ENCODE measurements at regions not wholly inside any gene's neighbourhood (a gene's known extent, or its start where the extent isn't known, plus 50 kb on each side); places are given as distances from the start of the nearest gene placed in this dataset.

DNA sequence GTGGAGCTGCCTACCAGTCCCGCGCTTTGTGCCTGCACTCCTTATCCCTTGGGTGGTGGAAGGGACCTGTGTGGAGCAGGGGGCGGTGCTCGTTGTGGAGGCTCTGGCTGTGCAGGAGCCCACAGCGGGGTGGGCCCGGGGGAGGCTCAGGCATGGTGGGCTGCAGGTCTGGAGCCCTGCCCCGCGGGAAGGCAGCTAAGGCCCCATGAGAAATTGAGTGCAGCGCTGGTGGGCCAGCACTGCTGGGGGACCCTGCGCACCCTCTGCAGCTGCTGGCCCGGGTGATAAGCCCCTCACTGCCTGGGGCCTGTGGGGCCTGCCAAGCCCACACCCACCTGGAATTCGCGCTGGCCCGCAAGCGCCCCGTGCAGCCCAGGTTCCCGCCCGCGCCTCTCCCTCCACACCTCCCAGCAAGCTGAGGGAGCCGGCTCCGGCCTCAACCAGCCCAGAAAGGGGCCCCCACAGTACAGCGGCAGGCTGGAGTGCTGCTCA lies 859.6 kb upstream of the KCND2 start:
- DNase-seq (ENCODE audit: low spot score), result peak; percentile 69
- intact Hi-C loops (cut with DNase I), result no loop called here

DNA sequence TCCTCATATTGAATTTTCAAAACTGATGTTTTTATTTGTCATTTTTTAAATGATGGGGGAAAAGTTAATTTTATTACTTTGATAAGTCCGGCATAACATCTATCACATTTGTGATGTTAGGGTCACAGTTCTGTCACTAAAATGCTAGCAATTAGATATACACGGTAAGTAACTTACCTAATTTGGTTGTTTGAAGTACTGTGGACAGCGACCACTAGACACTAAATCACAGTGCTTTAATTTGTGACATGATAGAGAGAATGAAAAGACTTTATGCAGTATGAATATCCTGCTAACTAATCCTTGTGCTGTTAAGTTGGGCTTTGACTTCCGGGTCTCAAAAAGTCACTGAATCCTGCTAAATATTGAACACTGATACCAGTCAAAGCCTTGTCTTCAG lies 857.3 kb upstream of the KCND2 start:
- no peak for DNase-seq (ENCODE audit: low spot score)
- intact Hi-C loops (cut with DNase I), result no loop called here

DNA sequence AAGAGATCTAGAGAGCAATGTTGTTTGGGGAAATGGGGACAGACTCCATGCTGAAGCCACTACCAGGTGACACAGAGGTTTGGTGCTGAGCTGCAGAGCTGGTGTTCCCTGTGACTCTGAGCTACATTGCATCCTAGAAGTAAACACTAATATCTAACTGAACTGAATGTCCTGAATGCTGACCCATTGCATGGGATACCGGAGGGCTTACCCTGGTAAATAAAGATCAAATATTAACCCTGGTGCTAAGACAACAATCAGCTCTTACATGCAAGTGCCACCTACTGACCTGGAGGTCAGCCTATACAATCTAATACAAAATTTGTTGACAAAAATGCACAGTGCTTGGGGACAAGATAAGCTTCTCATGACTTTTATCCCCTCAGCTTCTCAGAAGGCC lies 851.3 kb upstream of the KCND2 start:
- intact Hi-C loops (cut with DNase I), result no loop called here
- no peak for DNase-seq (ENCODE audit: low spot score)

DNA sequence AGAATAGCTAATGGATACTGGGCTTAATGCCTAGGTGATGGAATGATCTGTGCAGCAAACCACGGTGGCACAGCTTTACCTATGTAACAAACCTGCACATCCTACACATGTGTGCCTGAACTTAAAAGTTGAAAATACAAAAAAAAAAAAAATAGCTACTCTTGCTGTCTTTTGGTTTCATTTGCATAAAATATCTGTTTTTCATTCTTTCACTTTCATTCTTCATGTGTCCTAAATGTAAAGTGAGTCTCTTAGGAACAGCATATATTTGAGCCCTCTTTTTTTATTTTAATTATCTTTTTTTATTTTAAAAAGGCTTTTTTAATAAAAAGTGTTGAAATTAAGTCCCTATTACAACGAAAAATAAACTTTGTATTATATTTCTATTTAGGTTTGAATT lies 836.1 kb upstream of the KCND2 start:
- DNase-seq (ENCODE audit: low spot score), result no peak
- intact Hi-C loops (cut with DNase I), result no loop called here

DNA sequence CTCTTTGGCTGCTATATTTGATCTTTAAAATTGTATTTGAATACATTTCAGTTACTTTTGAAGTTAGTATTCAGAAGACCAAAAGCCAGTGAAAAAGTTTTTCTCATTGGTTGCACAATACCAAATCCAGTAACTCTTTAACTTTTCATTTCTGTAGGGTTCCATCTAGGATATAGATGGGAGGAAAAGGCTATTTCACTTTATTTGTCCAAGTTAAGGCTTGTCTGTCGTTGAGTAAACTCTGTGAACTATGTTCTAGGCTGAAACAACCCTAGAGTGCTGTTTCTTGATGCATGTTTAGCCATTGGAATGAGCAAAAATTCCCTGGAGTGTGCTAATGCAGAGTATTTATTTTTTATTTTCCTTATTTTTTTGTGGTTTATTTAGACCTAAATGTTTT lies 834.7 kb upstream of the KCND2 start:
- intact Hi-C loops (cut with DNase I), result no loop called here
- DNase-seq (ENCODE audit: low spot score), result no peak

DNA sequence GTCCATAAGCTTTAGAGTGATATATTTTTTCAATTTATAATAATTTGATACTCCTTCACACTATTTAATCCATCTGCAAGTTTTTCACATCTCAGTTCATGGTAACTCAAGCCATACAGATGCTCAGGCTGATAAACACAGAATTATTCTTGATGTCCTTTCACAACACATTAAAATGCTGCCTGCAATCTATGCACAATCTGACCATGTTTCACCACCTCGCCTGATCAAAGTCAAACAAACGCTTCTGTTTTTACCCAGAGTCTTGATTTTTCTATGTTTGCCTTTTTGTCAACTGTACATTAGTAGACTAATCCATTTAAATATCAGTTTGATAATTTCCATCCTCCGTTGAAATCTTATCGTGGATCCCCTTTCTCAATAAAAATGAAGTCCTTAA lies 833.8 kb upstream of the KCND2 start:
- intact Hi-C loops (cut with DNase I), result no loop called here
- no peak for DNase-seq (ENCODE audit: low spot score)

DNA sequence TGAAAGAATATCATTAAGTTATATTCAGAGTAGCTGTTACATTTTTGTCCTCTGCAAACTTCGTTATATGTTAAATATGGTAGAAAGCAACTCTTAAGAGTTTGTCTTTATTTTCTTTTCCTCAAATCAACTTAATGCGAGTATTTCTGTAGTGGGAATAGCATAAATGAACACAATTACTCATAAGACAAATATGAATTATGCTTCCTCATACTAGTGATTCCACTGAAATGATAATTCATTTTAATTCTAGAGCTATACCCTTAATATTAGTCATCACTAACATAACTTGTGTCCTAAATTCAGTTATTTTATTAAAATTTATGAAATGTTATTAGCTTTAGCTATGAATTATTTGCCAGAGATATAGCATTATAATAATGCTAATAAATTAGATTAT lies 820.6 kb upstream of the KCND2 start:
- DNase-seq (ENCODE audit: low spot score), result no peak

DNA sequence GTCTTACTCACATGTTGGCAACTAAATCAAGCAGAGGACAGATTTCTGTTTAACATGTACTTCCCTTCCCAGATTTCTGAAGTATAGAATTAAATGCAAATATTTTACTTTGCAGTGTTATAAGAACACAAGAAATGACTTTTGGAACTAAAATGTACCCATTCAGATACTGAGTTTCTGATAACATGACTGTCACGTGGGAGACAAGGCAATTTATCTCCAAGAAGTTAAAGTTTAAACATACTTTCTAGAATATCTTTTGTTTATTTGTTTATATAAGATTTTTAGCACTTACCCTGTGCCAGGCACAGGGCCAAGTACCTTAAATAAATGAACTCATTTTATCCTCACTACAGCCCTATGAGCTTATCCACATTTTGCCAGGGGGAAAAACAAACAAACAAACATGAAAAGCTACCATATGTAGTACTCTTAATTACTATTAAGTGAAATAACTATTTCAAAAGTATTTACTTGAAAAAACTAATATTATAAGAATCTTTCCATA lies 807.1 kb upstream of the KCND2 start:
- intact Hi-C loops (cut with DNase I), result no loop called here

More for the DNA sequence above, 820.6 kb upstream of the KCND2 start:
- intact Hi-C loops (cut with DNase I), result no loop called here

DNA sequence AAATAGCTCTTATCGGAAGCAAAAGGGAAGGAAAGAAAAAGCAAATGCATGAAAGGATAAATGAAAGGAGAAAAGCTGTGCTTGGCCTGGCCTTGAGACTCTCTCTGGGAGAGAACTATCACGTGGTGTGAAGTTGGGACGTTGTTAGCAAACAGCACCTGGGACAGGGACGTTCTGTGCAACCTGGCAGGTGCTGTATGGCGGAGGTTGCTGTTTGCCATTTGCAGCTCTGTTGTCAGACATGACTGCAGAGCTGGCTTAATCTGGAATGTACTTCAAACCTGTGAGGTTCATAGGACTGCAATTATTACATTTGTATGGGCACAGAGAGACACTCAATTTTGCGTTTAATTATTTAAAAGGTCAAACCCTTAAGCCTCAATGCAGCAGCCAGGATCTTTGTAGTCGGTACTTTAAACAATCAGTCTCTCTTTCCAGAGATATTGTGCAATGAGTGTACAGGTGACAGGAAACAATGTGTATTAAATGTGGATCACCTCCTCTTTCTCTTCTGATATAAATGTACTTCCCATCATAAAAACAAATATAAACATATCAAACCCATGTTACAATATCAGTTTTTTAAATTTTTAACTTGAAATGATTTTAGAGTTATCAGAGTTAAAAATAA lies 800.5 kb upstream of the KCND2 start:
- intact Hi-C loops (cut with DNase I), result no loop called here
- no peak for DNase-seq (ENCODE audit: low spot score)

More for the DNA sequence above, 807.1 kb upstream of the KCND2 start:
- DNase-seq (ENCODE audit: low spot score), result no peak

DNA sequence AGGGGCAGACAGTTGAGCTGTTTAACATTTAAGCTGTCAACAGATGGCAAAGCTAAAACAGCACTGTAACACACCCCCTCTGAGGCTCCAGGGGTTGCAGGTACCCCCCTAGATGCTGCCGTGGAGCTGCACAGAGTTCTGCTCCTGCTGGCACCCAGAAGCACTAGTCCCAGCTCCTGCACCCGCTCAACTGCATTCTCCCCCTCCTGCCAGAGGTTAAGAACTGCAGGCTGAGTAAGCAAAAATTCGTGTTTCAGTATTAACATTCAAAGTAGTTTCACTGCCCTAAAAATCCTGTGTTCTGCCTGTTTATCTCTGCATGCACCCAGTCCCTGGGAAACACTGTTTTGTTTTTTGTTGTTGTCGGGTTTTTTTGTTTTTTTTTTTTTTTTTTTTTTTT lies 790.8 kb upstream of the KCND2 start:
- intact Hi-C loops (cut with DNase I), result no loop called here
- DNase-seq (ENCODE audit: low spot score), result no peak

DNA sequence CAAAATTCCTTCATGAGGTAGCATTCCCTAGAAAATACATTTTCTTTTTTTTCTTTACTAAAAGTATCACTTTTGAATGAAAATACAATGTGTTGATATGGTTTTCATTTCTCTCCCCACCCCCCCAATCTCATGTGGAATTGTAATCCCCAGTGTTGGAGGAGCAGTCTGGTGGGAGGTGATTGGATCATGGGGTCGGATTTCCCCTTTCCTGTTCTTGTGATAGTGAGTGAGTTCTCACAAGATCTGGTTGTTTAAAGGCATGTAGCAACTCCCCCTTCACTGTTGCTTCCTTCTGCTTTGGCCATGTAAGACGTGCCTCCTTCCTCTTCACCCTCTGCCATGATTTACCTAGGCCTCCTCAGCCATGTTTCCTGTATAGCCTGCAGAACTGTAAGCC lies 790.3 kb upstream of the KCND2 start:
- no peak for DNase-seq (ENCODE audit: low spot score)
- intact Hi-C loops (cut with DNase I), result no loop called here

DNA sequence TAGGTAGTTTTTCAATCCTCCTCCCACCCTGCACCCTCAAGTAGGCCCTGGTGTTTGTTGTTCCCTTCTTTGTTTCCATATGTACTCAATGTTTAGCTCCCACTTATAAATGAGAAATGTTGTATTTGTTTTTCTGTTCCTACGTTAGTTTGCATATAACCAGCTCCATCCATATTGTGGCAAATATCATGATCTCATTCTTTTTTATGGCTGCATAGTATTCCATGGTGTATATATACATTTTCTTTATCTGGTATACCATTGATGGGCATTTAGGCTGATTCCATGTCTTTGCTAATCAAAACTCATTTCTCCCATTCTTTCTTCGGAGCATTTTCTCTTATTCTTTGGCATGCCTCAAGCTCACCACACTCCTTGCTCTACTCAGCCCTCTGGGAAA lies 789.6 kb upstream of the KCND2 start:
- intact Hi-C loops (cut with DNase I), result no loop called here
- no peak for DNase-seq (ENCODE audit: low spot score)

DNA sequence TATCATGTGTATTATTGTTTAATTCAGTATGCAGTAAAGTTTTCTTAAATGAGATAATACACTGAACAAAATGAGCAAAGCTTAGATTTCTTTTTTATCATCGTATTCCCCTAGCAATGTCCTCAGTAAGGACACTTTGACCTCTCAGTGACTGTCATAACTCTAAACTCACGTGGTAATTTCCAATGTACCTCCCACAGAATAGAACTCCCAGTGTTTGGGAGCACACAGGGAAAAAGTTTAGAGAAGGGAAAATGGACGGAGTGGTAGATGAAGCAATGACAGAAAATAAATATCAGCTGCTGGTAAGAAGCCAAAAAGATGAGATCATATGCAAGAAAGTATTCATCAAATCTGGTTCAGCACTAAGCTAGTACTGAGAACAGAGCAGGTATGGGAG lies 758.6 kb upstream of the KCND2 start:
- intact Hi-C loops (cut with DNase I), result no loop called here
- no peak for DNase-seq (ENCODE audit: low spot score)

DNA sequence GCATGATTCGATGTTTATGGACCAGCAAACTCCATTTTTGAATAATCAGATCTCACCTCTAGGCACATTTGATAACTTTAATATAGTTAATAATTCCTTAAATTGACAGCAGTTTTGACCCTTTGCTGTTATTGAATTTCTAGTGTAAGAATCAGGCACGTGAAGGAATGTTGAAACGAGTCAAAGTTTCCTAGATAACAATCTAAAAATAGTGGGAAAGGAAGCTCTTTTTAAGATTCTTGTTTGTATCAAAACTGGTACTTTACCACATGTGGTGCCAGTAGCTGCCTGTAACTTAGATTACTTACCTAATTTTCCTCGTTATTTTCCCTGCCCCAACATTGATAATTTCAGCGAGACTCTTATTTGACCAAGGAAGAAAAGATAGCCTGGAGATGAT lies 757.8 kb upstream of the KCND2 start:
- DNase-seq (ENCODE audit: low spot score), result no peak
- intact Hi-C loops (cut with DNase I), result no loop called here

DNA sequence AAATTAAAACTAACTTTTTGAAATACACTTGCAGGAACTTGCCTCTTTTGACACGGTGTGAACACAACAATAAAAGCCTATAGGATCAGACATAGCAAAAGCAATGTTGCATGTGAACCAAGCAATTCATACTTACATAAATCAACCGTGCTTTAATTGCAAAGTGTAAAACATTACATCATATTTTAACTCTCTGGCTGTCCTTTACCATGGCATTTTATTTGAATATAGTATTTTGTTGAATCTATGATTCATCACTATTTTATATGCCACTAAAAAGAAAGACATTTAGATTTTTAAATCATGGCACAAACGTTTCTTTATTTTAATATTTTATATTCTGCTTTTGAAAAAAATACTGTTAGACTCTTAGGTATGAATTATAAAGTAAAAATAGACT lies 757.0 kb upstream of the KCND2 start:
- DNase-seq (ENCODE audit: low spot score), result no peak
- intact Hi-C loops (cut with DNase I), result no loop called here

DNA sequence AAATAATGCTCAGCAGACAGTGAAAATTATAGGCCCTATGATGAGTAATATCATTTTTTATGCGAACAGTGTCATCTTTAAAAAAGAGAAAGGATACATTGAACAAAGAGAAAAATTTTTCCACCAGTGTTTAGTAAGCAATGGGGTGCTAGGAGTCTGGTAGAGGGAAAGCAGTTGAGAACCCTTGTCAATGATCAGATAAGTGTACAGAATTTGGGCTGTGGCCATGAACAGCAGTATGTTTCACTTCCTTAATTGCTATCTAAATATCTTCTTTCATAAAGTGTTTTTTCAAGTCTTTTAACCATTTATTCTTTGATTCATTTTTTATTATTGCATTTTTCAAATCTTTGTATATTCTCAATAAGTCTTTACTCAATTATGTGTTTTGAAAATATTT lies 750.7 kb upstream of the KCND2 start:
- DNase-seq (ENCODE audit: low spot score), result no peak
- intact Hi-C loops (cut with DNase I), result no loop called here

DNA sequence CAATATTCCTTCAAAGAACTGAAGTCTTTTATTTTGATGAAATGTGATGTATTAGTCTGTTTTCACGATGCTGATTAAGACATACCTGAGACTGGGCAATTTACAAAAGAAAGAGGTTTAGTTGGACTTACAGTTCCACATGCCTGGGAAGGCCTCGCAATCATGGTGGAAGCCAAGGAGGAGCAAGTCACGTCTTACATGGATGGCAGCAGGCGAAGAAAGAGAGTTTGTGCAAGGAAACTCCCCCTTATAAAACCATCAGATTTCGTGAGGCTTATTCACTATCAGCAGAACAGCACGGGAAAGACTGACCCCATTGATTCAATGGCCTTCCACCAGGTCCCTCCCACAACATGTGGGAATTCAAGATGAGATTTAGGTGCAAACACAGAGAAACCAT lies 750.3 kb upstream of the KCND2 start:
- intact Hi-C loops (cut with DNase I), result no loop called here
- no peak for DNase-seq (ENCODE audit: low spot score)

DNA sequence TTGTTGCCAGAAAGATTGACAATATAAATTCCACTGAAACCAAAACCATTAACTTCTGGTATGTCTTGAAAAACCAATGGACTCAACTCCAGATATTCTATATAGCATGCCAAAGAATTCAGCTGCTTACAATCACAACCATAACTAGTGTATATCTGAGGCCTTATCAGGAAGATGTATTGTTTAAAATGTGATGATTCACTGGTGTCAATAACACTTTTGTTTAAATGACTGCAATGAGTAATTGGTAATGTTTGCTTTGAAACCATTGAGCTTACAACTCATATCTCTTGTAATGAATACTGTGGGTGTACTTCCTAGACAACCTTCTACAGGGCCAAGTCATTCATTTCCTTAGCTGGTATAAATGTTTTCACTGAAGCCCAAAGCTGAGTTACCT lies 727.9 kb upstream of the KCND2 start:
- intact Hi-C loops (cut with DNase I), result no loop called here
- no peak for DNase-seq (ENCODE audit: low spot score)

DNA sequence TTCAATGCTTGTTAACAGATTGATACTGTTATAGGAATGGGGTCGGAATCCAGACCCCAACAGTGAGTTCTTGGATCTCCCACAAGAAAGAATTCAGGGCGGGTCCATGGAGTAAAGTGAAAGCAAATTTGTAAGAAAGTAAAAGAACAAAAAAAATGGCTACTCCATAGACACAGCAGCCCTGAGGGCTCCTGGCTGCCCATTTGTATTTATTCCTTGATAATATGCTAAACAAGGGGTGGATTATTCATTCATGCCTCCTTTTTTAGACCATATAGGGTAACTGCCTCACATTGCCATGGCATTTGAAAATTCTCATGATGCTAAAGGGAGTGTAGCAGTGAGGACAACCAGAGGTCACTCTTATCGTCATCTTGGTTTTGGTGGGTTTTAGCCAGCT lies 717.2 kb upstream of the KCND2 start:
- DNase-seq (ENCODE audit: low spot score), result no peak
- intact Hi-C loops (cut with DNase I), result no loop called here

DNA sequence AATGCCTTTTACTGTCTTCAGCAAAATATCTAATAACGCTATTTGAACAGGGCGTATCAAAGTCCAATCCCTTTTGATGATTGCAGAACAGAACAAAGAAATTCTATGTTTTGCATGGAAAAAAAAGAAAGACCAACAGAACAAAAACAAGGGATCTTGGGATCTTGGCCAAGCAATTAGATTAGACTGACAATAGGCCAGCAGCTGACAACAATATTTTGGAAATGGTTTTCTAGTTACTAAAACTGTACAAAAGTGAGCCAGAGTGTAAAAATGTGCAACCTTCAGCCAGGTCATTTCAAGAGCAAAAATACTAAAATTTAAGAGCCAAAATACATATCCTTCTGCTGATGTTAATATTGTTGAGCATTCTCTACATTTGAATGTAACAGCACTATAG lies 716.5 kb upstream of the KCND2 start:
- DNase-seq (ENCODE audit: low spot score), result no peak
- intact Hi-C loops (cut with DNase I), result no loop called here

DNA sequence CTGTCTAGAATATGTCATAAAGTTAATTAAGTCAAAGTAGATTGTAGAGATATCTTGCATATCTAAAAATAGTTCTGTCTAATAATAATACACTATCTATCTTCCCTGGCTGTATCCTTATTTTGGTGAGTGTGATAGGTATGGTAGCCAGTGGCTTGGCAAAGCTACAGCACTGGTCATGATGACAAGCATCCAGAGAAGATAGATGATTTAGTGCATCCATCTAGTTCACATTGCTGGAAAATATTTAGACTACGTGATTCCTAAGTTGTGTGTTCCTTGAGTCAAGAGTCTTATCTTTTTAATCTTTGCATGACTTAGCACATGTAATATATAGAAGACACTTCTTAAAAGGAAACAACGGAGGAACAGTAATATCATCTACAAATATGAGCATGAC lies 711.2 kb upstream of the KCND2 start:
- no peak for DNase-seq (ENCODE audit: low spot score)
- intact Hi-C loops (cut with DNase I), result no loop called here

DNA sequence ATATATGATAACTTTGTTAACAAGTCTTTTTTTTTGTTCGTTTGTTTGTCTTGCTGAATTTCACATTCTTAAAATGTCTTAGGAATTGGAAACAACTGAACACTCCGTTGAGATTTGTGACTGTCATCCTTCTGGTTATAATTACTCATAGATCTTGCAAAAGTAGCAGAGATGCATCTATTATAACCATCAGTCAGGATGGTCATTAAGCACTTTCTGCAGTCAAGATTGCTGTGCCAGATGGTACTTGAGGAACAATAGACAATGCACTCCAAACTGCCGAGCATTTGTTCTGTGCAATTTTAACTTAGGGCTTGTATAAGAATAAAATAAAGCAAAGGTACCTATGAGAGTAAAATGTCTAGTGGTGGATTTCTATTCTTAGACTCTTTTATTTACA lies 710.1 kb upstream of the KCND2 start:
- no peak for DNase-seq (ENCODE audit: low spot score)
- intact Hi-C loops (cut with DNase I), result no loop called here
